HEK293T (cell line): ENCODE measurements at regions not wholly inside any gene's neighbourhood (a gene's known extent, or its start where the extent isn't known, plus 50 kb on each side); places are given as distances from the start of the nearest gene placed in this dataset.
"Not testable (repeated sequence)": the region's sequence is repeated elsewhere in the genome, so short reads cannot be mapped to it uniquely, and the experiment has no call there.

Experiments
- BHLHE40 ChIP-seq: fragments of 450-650 bp; IDR thresholded peaks from 2 replicates; pipeline ENCODE4 v1.6.1; 2016; ENCODE audit warnings: mild to moderate bottlenecking, moderate library complexity, borderline replicate concordance
- ELF4 ChIP-seq: fragments of 450-650 bp; IDR thresholded peaks from 2 replicates; pipeline ENCODE4 v1.6.1; 2017; ENCODE audit warnings: antibody characterized with exemption
- FOXK2 ChIP-seq: fragments of 450-650 bp; IDR thresholded peaks from 2 replicates; pipeline ENCODE4 v1.6.1; 2016; ENCODE audit warnings: mild to moderate bottlenecking
- TARDBP ChIP-seq: fragments of 450-650 bp; IDR thresholded peaks from 2 replicates; pipeline ENCODE4 v1.6.1; 2016
- ZNF384 ChIP-seq: fragments of 450-650 bp; IDR thresholded peaks from 2 replicates; pipeline ENCODE4 v1.6.1; 2016

DNA sequence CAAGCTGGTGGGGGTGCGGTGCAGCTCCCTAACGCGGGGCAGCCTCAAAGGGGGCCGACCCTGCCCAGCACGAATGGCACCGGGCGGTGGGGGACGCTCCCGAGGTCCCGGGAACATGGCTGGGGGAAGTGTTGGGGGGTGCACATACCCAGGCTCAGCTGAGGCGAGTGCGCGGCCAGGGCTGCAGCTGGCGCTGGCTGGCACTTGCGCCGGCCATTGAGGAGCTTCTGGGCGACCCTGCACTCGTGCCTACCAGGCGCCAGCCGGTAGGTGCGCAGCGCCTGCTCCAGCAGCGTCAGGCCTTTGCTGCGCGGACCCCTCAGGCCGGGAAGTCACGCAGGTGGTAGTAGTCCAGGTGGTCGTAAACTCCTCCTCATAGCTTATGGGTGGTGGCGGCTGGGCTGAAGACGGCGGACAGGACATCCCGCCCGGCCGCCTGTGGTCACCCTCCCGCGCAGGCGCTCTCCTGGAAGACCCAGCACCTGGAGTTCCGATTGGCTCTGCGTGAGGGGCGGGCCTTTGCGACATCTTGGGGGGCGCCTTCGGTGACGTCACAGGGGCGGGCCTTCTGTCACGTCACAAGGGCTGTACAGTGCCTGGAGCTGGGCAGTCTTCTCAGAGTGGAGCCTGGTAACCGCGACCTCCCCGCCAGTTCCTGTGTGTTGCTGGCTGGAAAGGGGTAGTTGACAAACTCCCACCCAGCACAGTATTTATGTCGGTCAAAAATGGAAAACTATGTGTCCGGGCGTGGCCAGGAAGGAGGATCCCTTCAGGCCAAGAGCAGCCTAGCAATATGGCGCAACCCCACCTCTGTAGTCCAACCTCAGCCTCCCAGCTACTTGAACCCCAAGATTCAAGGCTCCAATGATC is 74.5 kb upstream of the ERV3-1 start:
- not testable (repeated sequence) for TF ChIP-seq TARDBP, ZNF384, BHLHE40, FOXK2, ELF4
